DMS 273 (cell line): ENCODE measurements at regions not wholly inside any gene's neighbourhood (a gene's known extent, or its start where the extent isn't known, plus 50 kb on each side); places are given as distances from the start of the nearest gene placed in this dataset.
A peak's percentile ranks its signal among the peaks of the same experiment; 100 is the strongest.

Experiments used
- DNase-seq: peaks from one replicate; lab custom pipeline; 2025; ENCODE audit not compliant: unreplicated experiment; lab: John Stamatoyannopoulos, UW

DNA sequence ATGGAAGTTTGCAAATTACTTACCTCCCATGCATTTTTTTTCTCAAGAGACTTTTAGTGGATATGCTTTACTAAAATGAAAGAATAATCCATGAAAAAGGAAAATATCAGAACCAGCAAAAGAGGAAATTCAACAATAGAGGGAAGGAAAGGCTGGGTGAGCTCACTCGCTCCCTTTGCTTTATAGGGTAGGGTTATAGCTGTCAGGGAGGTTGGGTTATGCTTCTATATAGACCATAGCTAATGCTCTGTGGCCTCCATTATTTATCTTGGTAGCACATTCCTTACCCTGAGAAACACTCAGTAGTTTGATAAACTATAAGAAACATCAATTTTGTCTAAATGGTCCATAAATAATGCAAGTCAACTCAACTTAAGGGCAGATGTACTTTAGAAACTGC lies 215.9 kb upstream of the FAR2 start:
- no peak for DNase-seq

DNA sequence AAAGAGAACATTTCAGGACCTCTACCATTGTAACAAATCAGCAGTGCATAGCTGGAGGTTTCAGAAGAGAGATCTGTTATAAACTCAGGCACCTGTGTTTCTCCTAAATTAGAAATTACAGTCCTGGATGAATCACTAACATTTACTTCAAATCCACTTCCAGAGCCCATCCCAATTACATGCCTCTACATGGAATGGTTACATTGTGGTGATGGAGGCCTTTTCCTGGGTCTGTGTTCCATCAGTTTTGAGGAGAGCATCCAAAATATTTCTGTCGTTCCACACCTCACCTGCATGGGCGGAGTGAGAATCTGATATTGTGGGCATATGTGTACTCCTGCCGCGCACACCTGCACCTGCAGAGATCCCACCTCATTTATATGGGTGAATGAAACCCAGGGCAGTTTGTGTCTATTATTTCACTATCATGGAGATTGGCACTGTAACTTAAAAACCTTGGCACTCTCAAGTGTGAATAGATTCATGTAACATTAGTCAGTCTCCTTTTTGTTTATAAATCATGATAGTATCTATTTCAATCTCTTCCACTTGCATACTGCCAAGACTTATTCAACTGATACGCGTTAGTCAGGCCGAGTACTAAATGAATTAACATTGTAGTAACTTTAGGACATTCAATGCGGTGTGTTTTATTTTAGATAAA lies 215.1 kb upstream of the FAR2 start:
- DNase-seq, result no peak

DNA sequence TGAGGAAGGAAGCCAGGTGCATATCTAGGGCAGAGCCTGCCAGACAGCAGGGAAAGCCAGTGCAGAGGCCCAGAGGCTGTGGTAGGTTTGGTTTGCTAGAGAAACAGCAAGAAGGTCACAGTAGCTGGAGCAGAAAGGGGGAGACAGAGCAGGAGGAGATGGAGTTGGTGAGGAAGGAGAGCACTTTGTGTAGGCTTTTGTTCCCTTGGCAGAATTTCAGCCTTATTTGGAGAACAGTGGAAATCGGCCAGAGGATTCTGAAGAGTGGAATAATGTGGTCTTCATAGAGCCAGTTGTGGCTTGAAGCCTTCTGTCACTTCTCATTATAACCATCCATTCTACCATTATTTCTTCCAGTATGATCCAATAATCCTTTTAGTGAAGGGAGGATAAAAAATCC lies 212.9 kb upstream of the FAR2 start:
- peak; percentile 9 for DNase-seq

DNA sequence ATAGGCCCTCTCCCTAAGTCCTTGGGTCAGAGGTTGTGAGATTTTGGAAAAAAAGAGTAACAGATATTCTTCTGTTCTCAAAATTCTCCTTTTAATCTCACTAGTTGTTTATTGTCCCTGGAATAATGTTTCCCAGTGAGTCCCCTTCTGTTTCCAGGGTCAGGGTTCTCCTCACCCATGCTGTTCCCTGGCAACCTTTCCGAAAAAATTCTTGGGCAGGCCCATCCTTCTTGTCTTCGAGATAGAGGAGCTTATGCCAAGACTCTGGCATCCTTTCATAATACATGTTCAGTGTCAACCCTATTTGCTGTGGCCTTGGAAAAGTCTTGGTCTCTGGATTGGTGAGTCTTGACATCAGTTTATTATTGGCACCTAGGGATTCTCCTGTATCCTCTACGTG lies 212.4 kb upstream of the FAR2 start:
- DNase-seq, result no peak

DNA sequence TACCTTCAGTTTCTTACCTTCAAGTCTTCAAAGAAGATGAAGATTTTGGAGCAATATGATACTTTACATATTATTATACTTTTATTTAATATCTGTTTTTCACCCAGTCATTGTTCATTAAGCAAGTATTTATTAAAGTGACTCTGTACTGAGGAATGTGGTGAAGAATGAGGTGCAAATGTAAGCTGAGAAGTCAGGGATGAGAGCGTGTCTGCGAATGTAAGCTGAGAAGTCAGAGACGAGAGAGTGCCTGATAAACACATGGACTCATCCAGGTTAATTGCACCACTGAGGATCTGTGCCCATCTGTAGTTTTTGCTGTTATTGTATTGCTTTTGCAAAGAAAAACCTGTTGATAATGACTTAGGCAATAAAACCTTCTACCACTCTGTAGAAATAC lies 211.9 kb upstream of the FAR2 start:
- DNase-seq, result peak; percentile 27

DNA sequence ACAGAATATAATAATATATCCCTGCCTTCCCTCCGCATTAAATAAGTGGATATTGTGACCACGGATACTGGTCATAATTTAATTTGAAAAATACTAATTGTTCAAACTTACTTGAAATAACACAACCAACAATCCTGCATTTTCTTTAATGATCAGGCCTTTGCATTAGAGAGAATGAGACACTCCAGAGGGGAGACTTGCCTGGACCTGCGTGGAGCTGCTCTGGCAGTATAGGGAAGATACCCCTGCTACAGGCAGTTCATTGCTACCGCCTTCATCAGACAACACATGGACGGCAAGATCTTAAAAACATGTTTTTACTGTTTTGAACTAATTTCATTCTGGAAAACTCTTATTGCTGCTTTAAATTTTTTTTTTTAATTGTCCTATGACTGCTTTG lies 211.0 kb upstream of the FAR2 start:
- DNase-seq, result peak; percentile 7

DNA sequence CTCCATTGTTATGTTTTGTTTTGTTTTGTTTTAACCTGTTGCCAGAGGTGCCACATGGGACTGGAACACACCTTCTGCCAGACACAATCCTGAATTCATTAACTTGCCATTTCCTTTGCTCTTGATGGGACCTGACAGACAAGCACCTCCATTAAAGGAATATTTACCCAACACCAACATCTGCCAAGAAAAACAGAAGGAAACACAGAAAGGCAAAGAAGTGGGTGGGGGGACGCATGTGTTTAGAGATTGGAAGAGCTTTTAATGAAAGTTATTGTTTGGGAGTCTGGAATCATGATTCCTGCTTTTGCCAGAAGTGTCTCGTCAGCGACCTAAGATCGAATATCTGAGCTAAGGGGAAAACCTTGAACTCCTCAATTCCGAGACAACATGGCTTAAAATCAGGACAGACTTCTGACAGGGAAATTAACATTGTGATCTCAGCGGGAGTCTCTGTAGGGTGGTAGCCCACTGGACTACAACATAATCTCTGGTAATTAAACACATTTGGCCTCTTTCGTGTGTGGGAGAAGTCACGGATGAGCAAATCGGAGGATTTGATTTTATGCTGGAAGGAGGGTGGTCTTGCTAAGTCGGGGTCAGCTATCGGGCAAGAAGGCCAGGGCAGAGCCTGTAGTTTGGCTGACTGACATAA lies 210.4 kb upstream of the FAR2 start:
- peak; percentile 1 for DNase-seq

DNA sequence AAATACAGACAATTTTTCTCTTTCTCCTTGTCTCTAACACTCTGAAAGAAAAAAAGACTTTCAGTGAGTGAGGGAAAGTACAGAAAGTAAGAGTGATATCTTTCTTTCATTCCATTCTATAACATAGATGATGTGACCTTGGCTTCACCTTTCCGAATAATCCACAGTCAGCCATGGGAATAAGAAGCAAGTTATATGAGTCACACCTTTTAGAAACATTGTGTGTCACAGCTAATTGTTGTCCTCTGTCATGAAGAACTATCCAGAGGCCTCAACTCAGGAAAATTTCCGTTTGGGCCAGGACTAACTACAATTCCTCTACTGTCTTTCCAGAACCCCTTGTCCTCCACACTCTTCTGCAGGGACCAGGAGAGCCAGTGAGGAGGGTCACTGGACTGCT lies 209.7 kb upstream of the FAR2 start:
- DNase-seq, result no peak

DNA sequence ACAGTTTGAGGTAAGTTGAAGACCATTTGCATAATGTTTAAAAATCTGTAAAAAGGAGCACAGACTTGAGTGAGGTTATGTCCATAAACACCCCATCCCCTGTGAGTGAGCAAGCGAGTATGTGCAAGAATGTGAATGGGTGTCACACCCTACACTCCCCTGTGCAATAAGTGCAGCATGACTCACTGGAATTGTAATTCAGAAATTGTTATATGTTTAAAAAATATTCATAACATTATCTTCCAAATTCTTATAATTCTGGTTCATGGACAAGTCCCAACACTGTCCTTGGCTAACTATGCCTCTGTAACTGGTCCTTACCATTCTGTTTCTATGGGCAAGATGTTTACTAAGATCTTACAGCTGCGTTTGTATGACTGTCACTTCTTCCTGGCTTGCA lies 207.8 kb upstream of the FAR2 start:
- DNase-seq, result no peak

DNA sequence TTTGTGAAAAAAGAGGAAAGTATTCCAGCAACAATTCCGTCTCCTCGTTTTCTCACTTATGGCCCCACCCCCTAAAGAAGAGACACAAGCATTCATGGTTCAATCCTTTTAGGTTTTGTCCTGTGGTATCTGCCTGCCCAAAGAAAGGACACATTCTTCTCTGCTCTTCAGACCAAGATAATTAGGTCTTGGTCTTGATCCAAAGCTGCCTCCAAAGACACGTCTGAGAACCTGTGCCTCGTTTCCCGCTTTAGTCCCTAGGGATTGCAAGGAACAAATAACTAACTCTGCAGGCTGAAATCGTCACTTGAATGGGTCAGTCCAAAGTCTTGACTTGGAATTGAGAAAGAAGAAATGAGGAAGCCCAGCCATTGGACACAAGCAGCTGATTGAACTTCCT lies 202.7 kb upstream of the FAR2 start:
- DNase-seq, result no peak

DNA sequence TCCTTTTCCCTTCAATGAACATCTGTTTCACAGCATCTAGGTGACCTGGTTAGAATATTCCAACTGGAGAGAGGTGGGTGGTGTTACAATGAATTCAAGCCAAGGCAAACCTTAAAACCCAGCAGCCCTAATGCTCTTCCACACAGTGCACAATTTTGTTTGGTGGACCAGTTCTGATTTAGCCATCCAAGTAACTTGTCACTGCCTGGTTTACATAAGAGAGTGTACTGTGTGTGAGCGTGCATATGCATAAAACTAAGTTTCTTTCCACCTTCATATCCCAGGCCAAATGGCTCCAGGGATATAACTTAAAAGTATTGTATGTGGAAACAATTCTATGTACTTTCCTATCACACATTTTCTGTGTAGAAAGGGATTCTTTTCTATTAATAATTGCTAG lies 200.4 kb upstream of the FAR2 start:
- DNase-seq, result no peak

DNA sequence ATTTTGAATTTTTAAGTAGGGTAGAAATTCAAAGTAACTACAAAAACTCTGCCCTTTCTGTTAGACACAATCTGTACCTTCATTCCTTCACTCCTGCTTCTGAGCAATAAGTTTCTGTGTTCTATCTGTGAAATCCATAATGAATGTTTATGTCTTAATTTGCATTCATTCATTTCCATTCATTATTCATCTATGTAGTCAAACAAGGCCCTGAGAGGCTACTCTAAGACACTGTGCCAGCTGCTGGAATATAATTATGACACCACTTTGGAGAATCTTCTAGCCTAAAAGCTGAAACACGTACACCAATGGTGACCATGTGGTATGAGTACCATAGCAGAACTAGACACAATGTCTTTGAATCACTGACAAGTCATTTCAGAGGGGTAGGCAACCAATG lies 199.9 kb upstream of the FAR2 start:
- no peak for DNase-seq

DNA sequence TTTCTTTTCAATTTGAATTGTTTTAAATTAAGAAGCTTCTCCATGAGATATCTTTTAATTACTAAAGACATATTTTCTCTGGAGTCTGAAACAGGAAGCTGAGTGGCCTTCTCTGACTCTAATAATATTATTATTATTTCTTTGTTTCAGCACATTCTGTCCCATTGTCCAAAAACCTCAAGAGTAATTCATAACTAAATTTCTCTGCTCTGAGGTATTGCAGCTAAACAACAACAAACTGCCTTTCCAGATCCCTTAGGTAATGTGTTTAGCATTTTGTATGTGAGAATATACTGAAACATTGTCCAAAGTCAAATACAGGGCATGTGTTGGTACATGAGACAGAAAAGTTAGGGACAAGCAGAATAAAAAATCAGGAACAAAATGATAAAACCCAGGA lies 199.0 kb upstream of the FAR2 start:
- no peak for DNase-seq

DNA sequence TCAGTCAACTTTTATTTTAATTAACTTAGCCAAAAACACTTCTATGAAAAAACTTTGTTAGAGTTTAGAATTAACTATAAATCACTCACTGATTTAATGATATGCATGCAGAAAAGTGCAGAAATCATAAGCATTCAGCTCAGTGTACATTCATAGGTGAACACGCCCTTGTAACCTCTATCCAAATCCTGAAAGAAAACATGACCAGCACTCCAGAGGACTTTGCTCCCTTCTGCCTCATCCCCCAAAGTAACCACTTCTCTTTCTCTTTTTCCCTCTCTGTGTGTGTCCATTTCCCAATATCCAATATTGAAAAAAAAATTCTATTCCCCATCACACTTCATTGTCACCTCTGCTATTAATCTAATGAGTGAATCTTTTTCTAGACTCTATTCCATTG lies 197.1 kb upstream of the FAR2 start:
- no peak for DNase-seq

DNA sequence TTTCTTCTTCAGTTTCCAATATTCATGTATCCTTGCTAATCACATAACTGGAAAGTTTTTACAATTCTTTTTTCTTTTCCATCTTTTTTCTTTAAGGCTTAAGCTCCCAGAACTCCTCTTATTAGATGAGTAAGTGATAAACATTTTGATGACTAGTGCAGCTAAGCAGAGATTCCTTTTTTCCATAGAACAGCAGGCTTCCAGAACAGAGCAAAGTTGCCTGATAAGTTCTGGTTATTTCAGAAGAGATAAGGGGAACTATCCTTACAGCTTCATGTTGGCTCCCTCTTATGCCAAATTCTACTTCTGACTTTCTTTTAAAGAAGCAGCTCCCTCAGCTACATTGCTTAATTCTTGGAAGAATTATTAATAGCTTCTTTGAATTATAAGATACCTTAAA lies 194.7 kb upstream of the FAR2 start:
- DNase-seq, result no peak

DNA sequence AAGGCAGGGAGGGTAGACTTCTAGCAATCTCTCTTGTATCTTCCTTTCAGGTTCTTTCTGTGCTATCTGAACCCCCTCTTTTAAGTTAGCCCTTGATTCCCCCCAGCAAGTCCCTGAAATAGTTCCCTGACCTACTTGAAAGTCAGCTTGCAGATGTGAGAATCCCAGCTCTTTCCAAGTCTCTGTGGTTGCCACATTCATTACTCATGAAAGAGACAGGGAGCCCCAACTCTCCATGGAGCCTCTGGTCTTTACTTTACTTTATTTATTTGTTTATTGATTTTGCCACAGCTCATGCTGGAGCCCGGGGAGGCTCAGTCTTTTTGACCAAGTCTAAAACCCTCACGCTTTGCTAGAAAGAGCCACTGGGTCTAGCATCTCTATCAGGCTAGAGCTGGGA lies 193.6 kb upstream of the FAR2 start:
- no peak for DNase-seq

DNA sequence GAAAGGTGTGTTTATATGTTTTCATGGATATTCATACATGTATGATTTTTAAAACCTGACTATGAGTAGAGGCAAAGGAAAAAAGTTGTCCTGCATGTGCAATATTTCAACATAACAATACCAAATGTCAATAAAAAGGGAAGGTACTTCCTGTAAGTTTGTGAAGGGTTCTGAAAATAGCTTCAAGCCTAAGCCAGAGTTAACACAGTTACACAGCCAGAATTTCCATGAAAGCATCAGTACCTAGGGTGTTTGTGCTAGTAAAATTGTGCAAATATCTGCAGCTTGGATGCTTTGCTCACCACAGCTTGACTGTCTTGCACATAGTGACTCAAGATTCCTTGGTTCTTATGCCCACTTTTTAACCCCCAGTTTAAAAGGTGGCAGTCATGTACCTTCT lies 193.1 kb upstream of the FAR2 start:
- DNase-seq, result no peak

DNA sequence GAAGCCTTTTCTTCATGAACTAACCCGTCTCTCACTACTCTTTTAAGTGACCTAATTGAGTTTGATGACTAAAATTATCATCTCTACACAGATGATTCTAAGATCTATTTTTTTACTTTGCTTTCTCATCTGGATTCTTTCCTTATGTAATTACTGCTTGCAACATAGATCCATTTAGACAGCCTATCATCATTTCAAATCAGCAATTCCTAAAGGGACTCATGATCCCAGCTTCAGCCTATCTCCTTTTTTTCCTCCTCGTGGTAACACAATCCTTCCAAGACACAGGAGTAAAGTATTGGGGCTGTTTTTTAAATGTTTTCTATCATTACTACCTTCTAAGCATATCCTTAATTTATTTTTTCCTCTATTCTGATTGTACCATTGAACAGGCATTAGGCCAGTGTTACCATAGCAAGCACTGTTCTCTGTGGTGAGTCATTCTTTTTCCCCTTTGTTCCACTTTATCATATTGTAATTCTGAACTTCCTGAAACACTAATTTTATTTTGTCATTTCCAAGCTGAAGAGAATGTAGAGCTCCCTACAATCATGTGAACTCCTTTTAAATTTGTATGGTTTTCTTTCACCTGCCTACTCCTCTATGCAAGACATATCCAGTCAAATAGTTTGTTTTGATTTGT lies 190.4 kb upstream of the FAR2 start:
- DNase-seq, result no peak

DNA sequence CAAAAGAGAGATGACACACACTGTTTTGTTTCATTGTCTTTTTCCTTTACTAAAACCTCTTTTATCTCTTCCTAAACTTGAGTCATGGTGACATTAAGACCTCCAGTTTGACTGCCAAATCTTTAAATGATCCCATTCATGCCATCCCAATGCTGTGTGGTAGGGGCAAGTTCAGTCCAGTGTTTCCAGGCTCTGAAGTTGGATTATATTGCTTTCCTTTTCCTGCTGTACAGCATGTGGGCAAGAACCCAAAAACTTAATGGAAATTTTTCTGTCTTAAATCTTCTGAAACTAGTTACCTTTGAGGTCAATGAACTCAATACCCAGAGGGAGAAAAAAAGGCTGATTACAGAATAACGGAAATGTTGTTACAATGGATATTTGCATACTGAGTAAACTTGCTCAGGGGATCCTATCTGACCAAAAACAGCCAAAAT lies 187.1 kb upstream of the FAR2 start:
- no peak for DNase-seq

DNA sequence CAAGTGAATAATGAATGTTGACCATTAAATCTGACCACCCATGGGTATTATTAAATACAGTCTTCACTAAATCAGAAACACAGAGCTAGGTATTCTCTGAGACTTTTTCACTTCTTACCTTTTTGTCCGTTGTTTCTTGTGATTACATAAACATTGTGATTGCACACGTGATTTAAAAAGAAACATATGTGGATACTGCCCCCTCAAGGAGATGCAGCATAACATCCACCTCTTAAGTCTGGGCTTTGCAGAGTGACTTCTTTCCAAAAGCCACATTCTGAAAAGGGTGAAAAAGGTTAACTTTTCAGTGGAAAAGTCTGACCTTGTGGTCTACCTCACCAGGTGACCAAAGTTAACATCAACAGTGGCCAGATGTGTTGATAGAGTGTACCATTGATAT lies 185.5 kb upstream of the FAR2 start:
- DNase-seq, result peak; percentile 47

DNA sequence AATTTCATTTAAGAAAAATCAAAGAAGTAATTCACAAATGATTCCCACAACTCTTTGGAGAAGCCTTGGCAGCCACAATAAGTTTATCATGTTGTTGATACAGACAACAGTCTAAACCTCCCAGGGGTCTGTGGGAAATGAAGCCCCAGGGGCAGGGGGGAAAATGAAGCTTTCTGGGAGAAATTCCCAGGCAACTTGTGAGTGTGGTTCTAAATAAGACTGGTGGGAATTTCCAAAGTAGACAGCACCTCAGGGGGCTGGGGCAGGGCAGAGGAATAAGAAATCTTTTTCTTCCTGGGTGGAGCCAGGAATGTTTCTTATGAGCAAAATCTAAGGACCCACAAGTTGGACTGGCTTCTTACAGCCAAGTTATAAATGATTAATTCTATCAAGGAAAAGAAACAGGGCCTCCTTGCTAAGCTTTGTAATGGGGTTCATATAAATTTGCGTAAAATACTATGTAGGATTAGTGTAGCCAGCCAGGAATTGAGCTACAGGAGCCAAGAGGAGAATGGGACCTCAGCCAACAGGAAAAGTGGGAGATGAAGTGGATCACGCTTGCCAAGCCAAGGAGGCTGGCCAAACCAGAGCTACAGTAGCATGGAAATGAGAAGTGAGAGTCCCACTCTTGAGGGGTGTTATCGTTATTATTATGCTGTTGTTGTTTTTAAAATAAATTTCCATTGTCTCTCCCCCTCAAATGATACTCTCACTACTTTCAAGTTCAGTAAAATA lies 182.9 kb upstream of the FAR2 start:
- DNase-seq, result peak; percentile 1

DNA sequence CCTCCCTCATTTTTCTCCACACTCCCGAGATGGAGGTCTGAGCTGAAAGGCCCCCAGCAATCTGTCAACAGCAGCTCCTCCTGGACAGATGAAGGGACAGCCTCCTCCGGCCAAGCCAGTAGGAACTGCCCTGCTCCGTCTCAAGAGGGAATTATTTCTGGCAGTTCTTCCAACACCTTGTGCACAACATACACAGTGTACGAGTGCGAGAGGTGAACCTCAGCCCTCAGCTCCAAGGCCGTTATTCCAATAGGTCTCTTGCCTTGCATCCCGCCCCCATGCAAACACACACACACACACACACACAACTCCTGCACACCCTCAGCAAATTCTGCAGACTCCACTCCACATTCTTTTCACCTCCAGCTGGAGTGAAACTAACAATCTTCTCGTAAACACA lies 181.7 kb upstream of the FAR2 start:
- DNase-seq, result no peak
